B cell (primary cell): ENCODE measurements at regions not wholly inside any gene's neighbourhood (a gene's known extent, or its start where the extent isn't known, plus 50 kb on each side); places are given as distances from the start of the nearest gene placed in this dataset.

Experiments used
- EZH2 ChIP-seq: IDR thresholded peaks from 2 replicates; pipeline ENCODE4 v1.6.1; 2012; ENCODE audit warnings: borderline replicate concordance, low read depth, mild to moderate bottlenecking, moderate library complexity, low read length; ENCODE audit not compliant: insufficient read depth, poor library complexity, severe bottlenecking
- TF ChIP-seq, protein P1 (sequence below): fragments of 200-600 bp; IDR thresholded peaks from one replicate; pipeline ENCODE4 v1.8.0; 2022; ENCODE audit warnings: antibody characterized with exemption, mild to moderate bottlenecking

- TF ChIP-seq, protein P1, sequence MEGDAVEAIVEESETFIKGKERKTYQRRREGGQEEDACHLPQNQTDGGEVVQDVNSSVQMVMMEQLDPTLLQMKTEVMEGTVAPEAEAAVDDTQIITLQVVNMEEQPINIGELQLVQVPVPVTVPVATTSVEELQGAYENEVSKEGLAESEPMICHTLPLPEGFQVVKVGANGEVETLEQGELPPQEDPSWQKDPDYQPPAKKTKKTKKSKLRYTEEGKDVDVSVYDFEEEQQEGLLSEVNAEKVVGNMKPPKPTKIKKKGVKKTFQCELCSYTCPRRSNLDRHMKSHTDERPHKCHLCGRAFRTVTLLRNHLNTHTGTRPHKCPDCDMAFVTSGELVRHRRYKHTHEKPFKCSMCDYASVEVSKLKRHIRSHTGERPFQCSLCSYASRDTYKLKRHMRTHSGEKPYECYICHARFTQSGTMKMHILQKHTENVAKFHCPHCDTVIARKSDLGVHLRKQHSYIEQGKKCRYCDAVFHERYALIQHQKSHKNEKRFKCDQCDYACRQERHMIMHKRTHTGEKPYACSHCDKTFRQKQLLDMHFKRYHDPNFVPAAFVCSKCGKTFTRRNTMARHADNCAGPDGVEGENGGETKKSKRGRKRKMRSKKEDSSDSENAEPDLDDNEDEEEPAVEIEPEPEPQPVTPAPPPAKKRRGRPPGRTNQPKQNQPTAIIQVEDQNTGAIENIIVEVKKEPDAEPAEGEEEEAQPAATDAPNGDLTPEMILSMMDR, result no peak
- TF ChIP-seq EZH2, result no peak
These were observed 1740.8 kb downstream of the PCDH7 start for GRCh38 chr4:32460972-32461371.
